ENCODE measurements at regions not wholly inside any gene's neighbourhood (a gene's known extent, or its start where the extent isn't known, plus 50 kb on each side); places are given as distances from the start of the nearest gene placed in this dataset.

DNA sequence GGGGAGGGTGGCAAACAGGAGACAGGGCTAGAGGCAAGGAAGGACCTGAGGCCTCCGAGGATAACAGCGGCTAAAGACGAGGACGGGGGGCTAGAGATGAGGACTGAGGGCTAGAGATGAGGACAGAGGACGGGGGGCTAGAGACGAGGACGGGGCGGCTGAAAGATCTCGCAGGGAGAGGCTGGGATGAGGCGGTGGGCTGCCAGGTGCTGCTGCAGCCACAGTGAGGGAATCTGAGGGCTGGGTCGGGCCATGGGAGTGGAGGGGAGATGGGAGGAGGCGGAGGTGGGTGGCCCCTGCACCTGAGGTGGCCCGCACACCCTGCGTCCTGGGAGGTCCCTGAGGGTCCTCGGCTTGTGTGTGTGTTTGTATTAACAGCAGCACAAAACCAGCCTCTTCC is 350.2 kb upstream of the SALL3 start:
- no peak for DNase-seq (ENCODE audit: low read depth)
- H3K4me3 ChIP-seq (ENCODE audit: control insufficient read depth, low read depth, low read length) = no peak overlapping the region
- TF ChIP-seq, protein P1, sequence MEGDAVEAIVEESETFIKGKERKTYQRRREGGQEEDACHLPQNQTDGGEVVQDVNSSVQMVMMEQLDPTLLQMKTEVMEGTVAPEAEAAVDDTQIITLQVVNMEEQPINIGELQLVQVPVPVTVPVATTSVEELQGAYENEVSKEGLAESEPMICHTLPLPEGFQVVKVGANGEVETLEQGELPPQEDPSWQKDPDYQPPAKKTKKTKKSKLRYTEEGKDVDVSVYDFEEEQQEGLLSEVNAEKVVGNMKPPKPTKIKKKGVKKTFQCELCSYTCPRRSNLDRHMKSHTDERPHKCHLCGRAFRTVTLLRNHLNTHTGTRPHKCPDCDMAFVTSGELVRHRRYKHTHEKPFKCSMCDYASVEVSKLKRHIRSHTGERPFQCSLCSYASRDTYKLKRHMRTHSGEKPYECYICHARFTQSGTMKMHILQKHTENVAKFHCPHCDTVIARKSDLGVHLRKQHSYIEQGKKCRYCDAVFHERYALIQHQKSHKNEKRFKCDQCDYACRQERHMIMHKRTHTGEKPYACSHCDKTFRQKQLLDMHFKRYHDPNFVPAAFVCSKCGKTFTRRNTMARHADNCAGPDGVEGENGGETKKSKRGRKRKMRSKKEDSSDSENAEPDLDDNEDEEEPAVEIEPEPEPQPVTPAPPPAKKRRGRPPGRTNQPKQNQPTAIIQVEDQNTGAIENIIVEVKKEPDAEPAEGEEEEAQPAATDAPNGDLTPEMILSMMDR (IDR thresholded peaks at IDR 0.05; ENCODE audit: control insufficient read depth, insufficient read depth, low read depth, low read length, missing control alignments) = no peak

DNA sequence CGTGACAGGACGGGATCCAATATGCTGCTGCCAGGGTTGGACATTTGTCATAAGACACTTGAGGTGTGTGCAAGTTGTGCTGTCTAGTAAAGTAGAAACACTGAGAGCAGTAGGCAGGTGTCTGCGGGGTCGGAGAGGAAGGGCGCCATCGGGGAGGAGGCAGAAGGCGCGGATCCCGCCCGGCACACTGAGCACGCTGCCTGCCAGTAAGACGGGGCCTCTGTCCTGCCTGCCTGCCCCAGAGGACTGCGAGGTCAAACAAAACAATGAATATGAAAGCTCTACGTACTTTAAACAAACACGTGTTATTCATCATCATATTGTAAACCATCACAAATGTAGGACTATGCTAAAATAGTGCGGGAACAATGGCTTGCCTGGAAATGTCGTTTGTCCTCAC is 349.3 kb upstream of the SALL3 start:
- no peak overlapping the region for H3K4me3 ChIP-seq (ENCODE audit: control insufficient read depth, low read depth, low read length)
- no peak for DNase-seq (ENCODE audit: low read depth)
- TF ChIP-seq, protein P1 (IDR thresholded peaks at IDR 0.05; ENCODE audit: control insufficient read depth, insufficient read depth, low read depth, low read length, missing control alignments) = no peak

DNA sequence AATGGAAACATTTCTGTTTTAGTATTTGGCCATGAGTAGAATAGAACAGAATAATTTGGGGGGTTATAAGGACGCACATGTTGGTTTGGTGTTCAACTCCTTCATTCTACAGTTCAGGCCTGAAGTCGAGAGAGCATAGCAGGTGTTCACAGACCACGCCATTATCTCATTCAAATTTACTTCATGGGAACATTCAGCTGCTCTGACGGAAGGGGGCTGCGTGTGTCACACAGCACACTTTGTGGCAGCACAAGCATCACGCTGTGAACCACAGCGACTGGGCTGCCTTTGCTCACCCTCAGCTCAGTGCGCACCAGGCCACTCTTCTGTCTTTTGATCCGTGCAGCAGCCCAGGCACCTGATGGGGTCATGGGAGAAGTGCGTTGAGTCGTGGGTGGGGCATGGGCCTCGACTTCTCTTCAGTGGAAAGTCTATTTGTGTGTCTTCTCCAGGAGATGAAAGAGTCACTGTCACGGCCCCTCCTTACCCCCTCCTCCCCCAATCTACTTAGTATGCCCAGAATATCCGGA is 348.6 kb upstream of the SALL3 start:
- H3K4me3 ChIP-seq (ENCODE audit: control insufficient read depth, low read depth, low read length) = no peak overlapping the region
- TF ChIP-seq, protein P1 (IDR thresholded peaks at IDR 0.05; ENCODE audit: control insufficient read depth, insufficient read depth, low read depth, low read length, missing control alignments) = no peak
- no peak for DNase-seq (ENCODE audit: low read depth)

DNA sequence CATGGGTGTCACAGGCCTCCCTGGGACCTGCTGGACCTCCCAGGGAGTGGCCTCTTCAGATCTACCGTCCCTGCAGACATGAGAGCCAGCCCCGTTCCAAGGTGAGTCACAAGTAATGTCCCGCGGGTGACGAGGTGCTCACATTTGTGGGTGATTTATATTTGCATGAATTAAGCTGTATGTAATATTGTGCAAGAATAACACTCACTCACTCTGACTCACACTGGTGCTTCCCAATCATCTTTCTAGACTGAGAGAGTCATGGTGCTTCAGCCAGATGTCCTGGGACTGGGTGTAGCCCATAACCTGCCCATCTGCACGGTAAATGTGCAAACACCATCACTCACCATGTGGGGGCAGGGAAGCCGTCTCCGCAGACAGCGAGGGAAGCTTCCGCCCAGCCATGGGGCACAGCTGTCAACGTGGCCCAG is 347.5 kb upstream of the SALL3 start:
- H3K4me3 ChIP-seq (ENCODE audit: control insufficient read depth, low read depth, low read length) = no peak overlapping the region
- DNase-seq (ENCODE audit: low read depth) = no peak
- TF ChIP-seq, protein P1 (IDR thresholded peaks at IDR 0.05; ENCODE audit: control insufficient read depth, insufficient read depth, low read depth, low read length, missing control alignments) = no peak

DNA sequence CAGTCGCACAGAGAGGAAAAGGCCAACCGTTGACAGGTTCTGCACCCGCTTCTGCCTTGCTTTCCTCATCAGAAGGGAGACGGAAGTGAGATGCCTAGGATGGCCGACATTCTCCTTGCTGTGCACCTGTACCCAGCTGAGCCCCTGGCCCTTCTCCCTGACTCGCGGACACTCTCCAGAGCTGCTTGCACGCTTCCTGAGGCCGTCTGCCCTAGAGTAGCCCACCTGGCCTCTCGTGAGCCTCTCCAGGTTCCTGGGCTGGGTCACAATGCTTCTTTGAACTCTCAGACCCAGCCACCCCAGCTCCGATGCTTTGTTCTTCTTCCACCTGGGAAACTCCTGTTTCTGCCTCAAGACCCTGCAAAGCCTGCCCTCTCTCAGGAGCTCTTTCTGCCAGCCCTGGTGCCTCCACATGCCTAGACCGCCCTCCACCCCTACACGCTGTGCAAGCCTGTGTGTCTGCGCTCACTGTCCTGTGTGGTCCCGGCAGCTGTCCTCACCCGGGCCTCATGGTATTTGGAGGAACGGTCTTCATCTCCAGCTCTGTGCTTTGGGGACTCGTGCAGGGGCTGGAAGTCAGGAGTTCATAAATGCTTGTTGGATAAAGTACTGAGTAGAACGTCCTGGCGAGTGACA is 345.4 kb upstream of the SALL3 start:
- DNase-seq (ENCODE audit: low read depth) = no peak
- TF ChIP-seq, protein P1 (IDR thresholded peaks at IDR 0.05; ENCODE audit: control insufficient read depth, insufficient read depth, low read depth, low read length, missing control alignments) = no peak
- H3K4me3 ChIP-seq (ENCODE audit: control insufficient read depth, low read depth, low read length) = no peak overlapping the region

DNA sequence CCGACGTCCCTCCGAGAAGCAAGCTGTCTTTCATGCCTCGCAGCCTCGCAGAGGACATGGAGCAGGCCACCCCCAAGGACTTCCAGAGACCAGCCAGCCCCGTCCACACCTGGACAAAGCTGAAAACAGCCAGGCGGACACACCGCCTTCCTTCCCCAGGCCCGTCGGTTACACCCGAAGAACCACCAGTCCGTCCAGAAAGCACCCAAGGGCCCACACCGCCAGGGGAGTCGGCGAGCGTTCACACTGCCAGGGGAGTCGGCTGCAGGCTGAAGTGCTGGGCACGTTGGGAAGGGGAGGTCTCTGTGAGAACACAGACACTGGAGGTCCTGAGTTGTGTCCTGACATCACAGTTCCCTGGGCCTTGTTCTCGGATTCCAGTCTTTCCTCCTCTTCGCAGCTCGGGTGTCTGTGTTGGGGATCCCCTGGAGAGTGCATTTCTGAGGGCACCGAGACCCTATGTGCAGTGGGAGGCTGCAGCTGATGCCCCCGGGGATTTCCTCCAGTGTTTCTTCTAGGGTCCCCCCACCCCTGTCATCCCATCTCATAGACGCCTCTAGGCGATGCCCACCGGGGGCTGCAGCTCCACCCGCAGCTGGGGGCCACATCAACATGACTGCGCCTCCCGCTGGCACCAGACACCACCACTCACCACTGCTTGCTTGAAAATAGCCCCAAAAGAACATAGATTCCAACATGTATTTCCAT is 344.4 kb upstream of the SALL3 start:
- TF ChIP-seq, protein P1 (IDR thresholded peaks at IDR 0.05; ENCODE audit: control insufficient read depth, insufficient read depth, low read depth, low read length, missing control alignments) = no peak
- DNase-seq (ENCODE audit: low read depth) = no peak
- H3K4me3 ChIP-seq (ENCODE audit: control insufficient read depth, low read depth, low read length) = no peak overlapping the region

Measured in AG09309 (cell line).